ENCODE measurements at regions not wholly inside any gene's neighbourhood (a gene's known extent, or its start where the extent isn't known, plus 50 kb on each side); places are given as distances from the start of the nearest gene placed in this dataset.

- ChIA-PET RAD21 (ENCODE audit: low non-redundant PET in 1 of 2, low total read pairs in 2 of 2, uncharacterized antibody in 2 of 2, unreplicated experiment in 2 of 2) (no interaction called here), CTCF (no interaction called here), POLR2A (no interaction called here)
- intact Hi-C loops (cut with micrococcal nuclease), result no loop called here
- no peaks in the 10 kb centered on the region for H3K36me3 ChIP-seq (ENCODE audit: control insufficient read depth in 1 of 2, insufficient read depth in 2 of 2, low read length in 2 of 2)
- H3K9me2 ChIP-seq (ENCODE audit: insufficient read depth), result no peaks in the 10 kb centered on the region
- H2AFZ ChIP-seq (ENCODE audit: low read depth, low read length, poor library complexity, severe bottlenecking), result no peak overlapping the region
- no peak overlapping the region for H3K4me3 ChIP-seq (replicated peaks in 1 of 2; ENCODE audit: low read depth in 1 of 2, low read length in 2 of 2)
- H3K27me3 ChIP-seq (ENCODE audit: insufficient read depth, low read length), result no peaks in the 10 kb centered on the region
- no peak for ATAC-seq
- no peak overlapping the region for H3K9ac ChIP-seq (ENCODE audit: low read length)
- H3K27ac ChIP-seq (ENCODE audit: low read depth, low read length), result no peak overlapping the region
- H3K9me3 ChIP-seq (ENCODE audit: control insufficient read depth in 1 of 2, insufficient read depth in 1 of 2, low read depth in 1 of 2, low read length in 2 of 2), result no peaks in the 10 kb centered on the region
- H3K4me1 ChIP-seq (ENCODE audit: control insufficient read depth in 1 of 2, insufficient read depth in 2 of 2, low read length in 2 of 2), result no peaks in the 10 kb centered on the region
- no peaks in the 10 kb centered on the region for H3K79me2 ChIP-seq (ENCODE audit: insufficient read depth, low read length)
- H4K20me1 ChIP-seq (ENCODE audit: insufficient read depth), result no peaks in the 10 kb centered on the region
- DNase-seq (ENCODE audit: low read depth, low spot score), result no peak
- BruUV-seq (replicated peaks), result no TSS peak
- H3K4me2 ChIP-seq (ENCODE audit: low read length), result no peak overlapping the region
- no peak for TF ChIP-seq YY1 (IDR thresholded peaks at IDR 0.05; ENCODE audit: extremely low read depth, insufficient replicate concordance, low read depth, low read length)
- TF ChIP-seq MAX (IDR thresholded peaks at IDR 0.05), result no peak
- no peak for TF ChIP-seq EGR1 (IDR thresholded peaks at IDR 0.05; ENCODE audit: low read depth)
- TF ChIP-seq EZH2phosphoT487 (IDR thresholded peaks at IDR 0.05; ENCODE audit: borderline replicate concordance), result no peak
- no peak for TF ChIP-seq CEBPB (IDR thresholded peaks at IDR 0.05; ENCODE audit: low read depth)
- TF ChIP-seq SRF (IDR thresholded peaks at IDR 0.05; ENCODE audit: low read depth), result no peak
- TF ChIP-seq ATF3 (IDR thresholded peaks at IDR 0.05), result no peak
- no peak for TF ChIP-seq SIN3A (IDR thresholded peaks at IDR 0.05; ENCODE audit: low read depth)
- TF ChIP-seq CTCF (IDR thresholded peaks at IDR 0.05 in 2 of 3, conservative IDR thresholded peaks at IDR 0.05 in 1 of 3; ENCODE audit: borderline replicate concordance in 1 of 3, insufficient read depth in 1 of 3, low read depth in 2 of 3, low read length in 2 of 3), result no peak
- TF ChIP-seq TCF7L2 (IDR thresholded peaks at IDR 0.05; ENCODE audit: borderline replicate concordance, extremely low read depth, insufficient read depth, insufficient read length), result no peak
- TF ChIP-seq CBX3 (IDR thresholded peaks at IDR 0.05; ENCODE audit: low read depth), result no peak
- TF ChIP-seq ZBTB33 (IDR thresholded peaks at IDR 0.05; ENCODE audit: extremely low read depth, insufficient replicate concordance, low read length), result no peak
- no peak for TF ChIP-seq POLR2AphosphoS5 (IDR thresholded peaks at IDR 0.05; ENCODE audit: low read depth, low read length)
- no peak for TF ChIP-seq EZH2 (IDR thresholded peaks at IDR 0.05)
- no peak for TF ChIP-seq REST (IDR thresholded peaks at IDR 0.05; ENCODE audit: low read depth)
- TF ChIP-seq ZNF274 (IDR thresholded peaks at IDR 0.05; ENCODE audit: low read depth, low read length), result no peak
Measured at GRCh38 chr12:72134246-72135020, 137.7 kb upstream of the TRHDE start.

Data from HCT116 (cell line).